ENCODE measurements at regions not wholly inside any gene's neighbourhood (a gene's known extent, or its start where the extent isn't known, plus 50 kb on each side); places are given as distances from the start of the nearest gene placed in this dataset.

DNA sequence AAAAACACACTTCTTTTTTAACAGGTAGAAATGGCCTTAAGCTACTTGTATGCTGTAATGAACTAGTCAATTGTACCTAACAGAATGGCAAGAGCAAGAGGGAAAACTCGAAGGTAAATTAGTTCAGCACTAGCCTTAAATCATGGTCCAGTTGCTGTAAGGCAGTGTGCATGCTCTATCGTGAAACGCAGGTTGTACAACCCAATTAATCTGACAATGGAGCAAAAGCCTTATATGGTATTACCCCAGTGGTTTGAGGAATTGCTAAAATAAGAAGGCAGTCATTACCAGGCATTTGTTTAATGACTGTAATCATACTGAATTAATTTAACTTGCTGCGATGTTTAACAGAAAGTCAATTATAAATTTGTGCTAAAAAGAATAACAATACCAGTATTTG lies 69.3 kb upstream of the SOX4 start:
- TF ChIP-seq GATA2 (IDR thresholded peaks at IDR 0.05; ENCODE audit: low read depth, low read length): no peak
- TF ChIP-seq GATA3 (IDR thresholded peaks at IDR 0.05; ENCODE audit: low read depth, low read length): no peak

Measured in SH-SY5Y (cell line).